ENCODE measurements at regions not wholly inside any gene's neighbourhood (a gene's known extent, or its start where the extent isn't known, plus 50 kb on each side); places are given as distances from the start of the nearest gene placed in this dataset.

DNA sequence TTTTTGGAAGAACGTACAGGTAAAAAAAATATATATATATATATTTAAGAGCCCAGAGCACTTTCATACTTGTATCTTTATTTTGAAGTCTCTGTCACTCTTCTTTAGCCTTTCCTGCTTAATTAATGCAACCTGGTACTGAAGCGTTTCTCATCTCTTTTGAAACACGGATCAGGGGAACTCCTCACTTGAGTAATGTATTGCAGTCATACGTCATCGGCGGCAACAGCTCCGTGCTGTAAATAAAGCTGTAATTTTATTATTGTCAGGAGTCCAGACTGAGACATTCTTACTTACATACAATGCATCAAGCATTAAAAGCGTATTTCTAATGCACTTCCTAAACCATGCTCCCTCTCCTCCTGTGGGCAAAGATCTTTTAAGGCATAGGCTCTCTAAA is 514.7 kb downstream of the SOX11 start:
- DNase-seq (ENCODE audit: low read depth): no peak

DNA sequence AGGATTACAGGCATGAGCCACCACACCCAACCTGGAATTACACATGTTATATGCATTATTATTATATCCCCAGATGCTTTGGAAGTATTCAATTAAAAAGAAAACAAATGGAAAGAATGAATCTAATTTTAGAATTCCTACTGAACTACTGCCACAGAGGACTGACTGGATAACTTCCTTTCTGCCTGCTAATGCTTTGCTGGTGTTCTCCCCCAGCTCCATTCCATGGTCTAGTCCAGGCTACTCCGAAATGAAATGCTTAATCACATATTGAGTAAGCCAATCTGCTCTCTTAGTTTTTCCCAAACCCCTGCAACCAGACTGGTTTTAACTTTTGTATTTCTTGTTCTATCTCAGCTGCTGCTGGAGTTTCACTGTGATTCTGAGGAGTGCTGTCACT is 519.1 kb downstream of the SOX11 start:
- no peak for DNase-seq (ENCODE audit: low read depth)

DNA sequence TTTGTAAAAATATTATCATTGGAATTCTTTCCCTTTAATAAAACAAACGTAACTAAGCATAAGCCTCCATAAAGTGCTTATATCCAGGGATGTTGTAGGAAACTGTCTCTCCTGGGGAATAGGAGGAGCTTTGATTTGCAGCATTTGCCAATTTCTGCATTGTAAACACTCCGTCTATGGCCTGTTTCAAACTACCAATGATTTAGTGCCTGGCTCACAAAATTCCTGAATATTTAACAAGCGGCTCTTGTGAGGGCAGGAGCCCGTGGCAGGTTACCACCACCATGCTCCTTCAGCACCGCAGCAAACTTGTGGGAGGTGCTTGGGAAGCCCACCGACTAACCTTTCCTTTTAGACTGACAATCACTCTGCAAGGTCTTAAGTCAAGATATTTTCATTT is 520.3 kb downstream of the SOX11 start:
- no peak for DNase-seq (ENCODE audit: low read depth)

DNA sequence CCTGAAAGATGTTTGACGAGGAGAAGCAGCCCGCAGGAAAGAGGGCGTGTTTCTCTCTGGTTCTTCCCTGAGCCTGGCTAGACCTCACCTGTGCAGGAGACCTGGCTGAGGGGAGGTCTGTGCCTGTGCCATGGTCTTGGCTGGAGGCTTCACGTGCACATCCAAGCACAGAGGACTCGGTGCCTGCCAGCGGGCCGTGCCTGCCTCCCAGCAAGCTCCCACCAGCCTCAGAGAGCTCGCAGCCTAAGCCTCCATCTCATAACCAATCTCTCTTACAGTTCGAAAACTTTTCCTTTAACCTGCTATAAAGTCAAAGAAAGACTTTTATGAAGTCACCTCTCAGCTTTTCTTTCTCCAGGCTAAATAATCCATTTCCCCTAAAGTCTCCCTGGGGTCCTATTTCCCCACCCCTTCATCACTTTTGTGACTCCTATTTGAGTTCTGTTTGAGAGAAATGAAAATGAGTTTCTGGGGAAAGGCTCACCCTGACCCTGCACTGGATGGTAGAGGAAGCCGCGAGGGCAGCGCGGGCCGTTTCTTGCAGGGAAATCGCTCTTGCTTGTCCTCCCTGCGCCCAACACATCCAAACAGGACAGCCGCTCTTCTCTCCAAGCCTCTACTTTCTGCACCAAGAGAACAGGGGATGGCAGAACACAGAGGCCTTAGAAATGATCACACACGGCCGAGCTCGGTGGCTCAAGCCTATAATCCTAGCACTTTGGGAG is 521.0 kb downstream of the SOX11 start:
- DNase-seq (ENCODE audit: low read depth): no peak

DNA sequence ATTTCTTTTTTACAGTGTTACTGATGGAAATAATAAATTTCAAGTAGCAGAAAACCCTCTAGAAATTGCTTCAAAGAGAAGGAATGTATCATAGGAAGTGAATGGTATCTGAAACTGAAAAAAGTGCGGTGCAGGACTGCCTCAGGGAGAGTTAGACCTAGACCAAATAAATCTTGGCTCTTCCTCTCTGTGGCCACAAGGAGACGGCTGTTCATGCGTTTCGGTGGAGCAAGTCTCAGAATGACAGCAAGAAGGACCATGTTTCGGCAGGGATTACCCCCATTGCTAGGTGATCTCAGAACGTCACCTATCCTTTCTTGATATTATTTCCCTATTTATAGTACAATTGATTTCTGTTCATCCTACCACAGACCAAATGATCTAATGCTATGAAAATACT is 522.3 kb downstream of the SOX11 start:
- no peak for DNase-seq (ENCODE audit: low read depth)

DNA sequence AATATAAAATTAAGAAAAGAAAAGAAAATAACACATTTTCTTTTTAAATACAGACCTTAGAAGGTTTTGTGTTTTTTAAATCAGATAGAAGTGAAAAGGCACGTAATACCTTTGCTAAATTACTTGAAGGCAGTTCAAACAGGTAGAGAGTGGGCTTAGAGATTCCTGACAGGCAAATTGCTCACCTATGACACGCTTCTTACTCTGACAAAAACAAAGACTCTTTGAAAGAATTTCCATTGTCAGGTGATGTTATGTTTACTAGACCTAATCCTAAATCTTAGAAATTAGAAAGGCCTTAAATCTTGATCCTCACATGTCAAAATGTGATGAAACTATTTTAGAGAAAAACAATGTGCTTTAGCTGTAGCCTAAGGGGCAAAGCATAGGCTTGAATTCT is 522.9 kb downstream of the SOX11 start:
- no peak for DNase-seq (ENCODE audit: low read depth)

DNA sequence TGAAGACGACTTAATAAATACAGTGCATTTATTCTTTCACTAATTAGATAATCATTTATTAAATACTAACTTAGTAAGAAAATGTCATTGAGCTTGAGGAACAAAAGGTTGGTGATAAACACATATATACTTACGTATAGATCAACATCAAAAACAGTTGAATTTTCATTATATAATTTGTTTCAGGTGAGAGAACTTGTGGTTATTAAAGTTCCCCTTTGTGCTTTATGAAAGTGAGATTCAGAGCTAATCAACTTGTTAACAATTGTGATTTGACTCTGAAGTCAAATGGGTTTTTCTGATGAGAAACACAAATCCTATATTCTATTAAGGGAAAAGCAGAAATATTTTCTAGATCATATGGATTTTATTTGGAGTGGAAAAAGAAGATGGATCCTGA is 524.0 kb downstream of the SOX11 start:
- DNase-seq (ENCODE audit: low read depth): no peak

DNA sequence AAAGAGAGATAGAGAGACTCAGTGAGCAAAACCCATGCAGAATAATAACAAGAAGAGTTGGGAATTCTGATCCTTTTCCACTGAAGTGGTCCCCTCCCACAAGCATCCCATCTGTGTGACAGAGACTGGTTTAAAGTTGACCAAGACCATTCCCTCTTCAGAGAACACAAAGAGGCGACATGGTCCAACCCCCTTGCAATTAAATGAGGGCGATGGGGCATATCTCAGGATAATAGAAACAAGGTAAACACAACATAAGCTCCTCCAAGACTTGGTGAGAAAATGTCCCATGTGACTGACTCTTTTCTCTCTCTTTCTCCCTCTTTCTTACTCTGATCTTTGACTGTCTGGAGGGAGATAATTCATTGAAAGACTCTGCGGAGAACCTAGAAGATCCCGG is 526.7 kb downstream of the SOX11 start:
- DNase-seq (ENCODE audit: low read depth): no peak

DNA sequence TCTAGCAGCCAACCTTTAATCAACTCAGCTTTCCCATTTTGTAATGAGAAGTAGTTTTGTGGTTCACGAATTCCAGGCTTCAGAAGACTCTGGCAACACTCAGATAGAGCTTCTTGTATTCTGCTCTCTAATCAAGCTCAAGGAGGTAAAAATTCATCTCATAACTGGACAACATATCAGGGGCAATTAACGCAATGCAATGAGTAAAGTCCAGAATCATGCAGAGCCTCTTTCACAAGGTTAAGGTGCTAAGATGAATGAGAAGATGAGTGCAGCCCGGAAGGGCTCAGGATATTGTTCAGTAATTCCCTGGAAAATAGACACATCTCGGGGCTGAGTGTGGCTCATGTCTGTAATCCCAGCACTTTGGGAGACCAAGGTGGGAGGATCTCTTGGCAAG is 527.7 kb downstream of the SOX11 start:
- no peak for DNase-seq (ENCODE audit: low read depth)

DNA sequence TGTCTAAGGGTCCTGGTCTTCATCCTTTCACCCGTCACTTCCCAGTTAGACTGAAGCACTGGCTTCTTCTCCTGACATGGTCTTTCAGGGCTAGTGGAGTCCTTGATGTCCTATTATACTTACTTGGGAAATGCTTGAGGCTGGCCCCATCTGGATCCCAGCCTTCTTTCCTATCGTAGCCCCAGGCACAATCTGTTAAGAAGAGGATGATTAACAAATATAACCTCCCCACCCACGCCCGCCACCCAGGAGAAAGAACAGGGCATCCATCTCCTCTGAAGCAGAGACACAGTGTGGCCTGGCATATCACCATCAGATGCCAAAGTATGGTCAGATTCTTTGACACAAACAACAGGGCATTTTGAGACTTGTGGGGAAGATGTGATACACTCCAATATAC is 530.1 kb downstream of the SOX11 start:
- DNase-seq (ENCODE audit: low read depth): no peak

DNA sequence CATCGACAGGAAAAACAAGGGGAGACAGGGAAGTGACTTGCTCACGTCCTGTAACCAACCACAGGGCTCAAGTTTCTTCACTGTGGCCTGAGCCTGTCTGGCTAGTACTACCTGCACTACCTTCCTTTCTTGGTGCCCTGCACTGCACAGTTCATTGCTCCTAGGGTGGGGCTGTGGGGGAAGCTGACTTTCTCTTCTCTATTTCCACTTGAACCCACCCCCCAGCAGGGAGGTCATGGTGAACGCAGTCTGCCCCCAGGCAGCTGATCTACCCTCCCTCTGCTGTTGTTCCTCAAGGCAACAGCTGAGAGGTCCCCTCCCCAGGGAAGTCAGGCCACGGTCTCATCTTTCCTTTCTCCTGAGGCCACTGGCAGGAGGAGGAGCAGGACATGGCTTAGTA is 532.1 kb downstream of the SOX11 start:
- DNase-seq (ENCODE audit: low read depth): no peak

DNA sequence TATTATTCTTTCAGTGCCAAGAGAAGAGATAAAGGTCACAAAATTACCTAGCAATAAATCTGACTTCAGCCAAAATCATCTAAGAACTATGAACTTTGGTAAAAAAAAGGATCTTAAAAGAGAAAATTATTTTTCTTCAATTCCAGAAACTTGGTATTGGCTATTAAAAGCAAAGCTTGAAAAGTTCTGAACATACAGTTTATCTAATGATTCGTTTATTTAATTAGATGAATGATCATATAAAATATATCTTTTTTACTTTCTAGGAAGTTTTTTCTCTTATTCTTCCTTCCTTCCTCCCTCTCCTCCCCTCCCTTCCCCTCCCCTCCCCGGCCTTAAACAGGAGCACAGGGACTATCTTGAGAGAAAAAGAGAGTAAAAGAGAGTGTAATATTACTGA is 536.1 kb downstream of the SOX11 start:
- DNase-seq (ENCODE audit: low read depth): no peak

DNA sequence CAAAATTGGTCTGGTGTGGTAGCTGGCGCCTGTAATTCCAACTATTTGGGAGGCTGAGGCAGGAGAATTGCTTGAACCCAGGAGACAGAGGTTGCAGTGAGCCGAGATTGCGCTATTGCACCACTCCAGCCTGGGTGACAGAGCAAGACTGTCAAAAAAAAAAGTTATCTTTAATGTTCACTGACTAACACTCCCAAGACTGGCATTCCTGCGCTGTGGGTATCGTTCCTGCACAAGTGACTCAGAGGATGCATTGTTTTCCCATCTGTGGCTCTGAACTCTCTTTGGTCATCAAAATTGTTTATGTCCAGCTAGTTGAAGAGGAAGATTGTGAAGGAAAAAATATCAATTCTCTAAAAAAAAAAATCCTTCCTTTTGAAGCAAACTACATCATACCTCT is 539.0 kb downstream of the SOX11 start:
- no peak for DNase-seq (ENCODE audit: low read depth)

DNA sequence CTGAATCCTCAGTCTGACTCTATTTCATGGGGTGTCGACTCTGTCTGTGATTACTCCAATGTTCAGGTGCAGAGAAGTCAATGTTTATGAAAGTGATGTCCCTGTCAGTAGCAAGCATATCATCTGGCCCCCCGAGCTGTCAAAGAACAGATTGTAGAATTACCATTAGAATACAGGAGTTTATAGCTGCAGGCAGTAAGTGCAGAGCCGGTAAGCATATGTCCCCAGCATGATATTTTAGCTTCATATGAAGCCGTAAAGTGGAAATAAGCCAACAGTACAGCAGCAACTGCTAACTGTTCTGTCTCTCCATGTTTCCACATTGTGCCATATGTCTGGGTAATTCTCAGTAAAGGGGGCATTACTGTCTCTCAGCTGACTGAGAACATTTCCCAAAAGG is 541.8 kb downstream of the SOX11 start:
- DNase-seq (ENCODE audit: low read depth): no peak

DNA sequence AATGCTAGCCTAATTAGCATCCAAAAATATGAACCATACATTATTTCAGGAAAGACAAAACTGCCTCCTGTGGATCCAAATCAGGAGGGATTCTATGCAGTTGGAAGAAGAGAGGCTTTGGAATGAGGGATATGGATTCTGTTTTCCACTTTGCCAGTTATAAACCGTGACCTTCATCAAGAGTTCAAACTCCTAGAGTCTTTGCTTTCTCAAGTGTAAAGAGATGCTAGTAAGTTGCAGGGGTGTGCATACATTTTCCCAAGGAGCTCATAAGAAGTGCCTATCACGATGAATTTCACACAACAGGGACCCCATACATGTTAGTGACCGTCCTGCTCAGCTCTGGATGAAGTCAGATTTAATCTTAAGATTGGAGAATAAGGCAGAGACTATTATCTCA is 542.5 kb downstream of the SOX11 start:
- DNase-seq (ENCODE audit: low read depth): no peak

DNA sequence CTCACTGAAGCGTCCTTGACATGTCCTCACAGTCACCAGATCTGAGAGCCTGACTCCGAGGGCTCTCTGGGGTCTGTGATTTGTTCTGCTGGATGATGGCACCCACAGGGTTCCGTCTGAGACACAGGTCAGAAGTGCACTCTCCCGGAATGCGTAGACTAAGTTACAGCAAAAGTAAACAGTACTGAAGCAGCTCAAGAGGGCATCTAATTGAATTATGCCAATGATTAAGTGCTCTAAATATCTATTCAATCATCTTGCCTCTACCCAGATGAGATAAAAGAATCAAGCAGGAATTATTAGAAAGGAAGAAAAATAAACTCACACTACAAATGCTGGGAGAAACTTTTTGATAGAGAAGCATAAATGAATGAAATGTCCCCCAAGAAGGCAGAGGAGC is 544.1 kb downstream of the SOX11 start:
- DNase-seq (ENCODE audit: low read depth): no peak

DNA sequence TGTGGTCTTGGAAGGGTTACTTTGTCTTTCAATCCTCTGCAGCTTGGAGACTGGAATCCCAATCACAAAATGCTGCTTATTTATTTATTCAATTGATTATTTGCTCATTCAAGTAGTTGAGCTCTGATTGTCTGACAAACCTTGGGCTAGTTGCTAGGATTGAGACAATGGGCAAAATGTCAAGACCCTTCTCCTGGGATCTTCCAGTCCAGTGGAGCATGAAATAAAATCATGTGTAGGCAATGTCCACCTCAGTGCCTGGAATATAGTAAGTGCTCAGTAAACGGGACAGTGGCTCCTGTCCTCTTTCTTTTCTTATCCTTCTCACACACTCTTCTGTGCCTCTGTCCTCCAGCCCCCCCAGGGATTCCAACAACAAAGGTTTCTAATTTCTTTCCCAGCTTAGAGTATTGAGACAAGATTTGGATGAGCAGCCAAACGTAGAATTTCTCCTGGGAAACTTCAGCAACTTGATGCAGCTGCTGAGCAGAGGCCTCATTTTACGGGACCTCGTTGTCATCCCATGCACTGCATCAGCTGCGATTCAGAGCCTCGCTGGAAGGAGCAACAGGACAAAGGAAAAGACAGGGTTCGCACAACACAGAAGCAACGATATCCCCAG is 545.0 kb downstream of the SOX11 start:
- DNase-seq (ENCODE audit: low read depth): no peak

DNA sequence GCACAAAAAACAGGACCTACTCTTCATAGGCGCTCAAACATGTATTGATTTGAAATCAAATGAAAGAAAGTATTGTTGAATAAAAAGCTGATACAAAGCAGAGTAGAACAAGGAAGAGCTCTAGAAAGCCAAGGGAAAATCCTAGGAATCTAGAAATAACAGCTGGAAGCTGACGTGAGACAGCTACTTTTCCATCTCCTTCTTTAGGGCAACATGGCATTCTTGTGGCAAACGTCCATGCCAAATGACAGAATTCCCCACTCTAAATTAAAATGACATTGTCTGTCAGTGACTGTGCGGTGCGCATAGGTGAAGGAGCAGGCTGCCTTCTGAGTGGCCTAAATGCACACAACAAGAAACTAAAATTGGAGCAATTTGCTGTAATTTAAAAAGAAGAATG is 557.4 kb downstream of the SOX11 start:
- no peak for DNase-seq (ENCODE audit: low read depth)

DNA sequence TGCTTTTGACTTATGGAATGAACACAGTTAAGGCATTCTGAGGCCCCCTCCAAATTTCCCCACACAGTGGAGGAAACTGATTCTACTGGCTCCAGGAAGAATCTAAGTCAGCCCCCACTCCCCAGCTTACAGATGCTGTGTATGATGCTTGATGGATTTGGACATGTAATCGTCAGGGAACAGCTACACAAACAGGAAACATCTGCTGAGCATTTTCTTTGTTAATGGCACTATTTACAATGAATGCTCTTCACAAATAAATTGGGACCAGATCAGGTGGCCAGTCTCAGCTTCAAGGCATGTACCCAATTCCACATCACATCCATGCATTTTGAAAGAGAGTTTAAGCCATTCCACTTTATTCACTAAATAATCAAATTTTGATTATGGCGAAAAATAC is 562.3 kb downstream of the SOX11 start:
- DNase-seq (ENCODE audit: low read depth): no peak

DNA sequence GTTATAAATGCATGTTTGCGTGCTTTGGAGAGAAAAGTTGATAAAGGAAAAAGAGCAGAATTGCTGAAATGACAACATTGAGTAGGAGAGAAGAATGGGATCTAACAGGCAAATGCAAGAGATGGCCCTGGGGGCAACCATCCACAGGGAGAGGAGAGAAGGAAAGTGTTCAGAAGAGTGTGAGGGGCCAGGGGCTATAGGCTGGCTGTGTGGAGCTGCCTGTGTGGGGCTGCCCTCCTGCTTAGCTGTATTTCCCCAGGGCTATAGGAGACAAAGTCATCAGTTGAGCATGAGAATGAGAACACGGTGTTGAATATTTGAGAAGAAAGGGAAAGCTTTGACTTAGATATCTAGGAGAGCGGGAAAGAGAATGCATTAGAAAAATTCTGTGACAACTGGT is 572.0 kb downstream of the SOX11 start:
- no peak for DNase-seq (ENCODE audit: low read depth)

DNA sequence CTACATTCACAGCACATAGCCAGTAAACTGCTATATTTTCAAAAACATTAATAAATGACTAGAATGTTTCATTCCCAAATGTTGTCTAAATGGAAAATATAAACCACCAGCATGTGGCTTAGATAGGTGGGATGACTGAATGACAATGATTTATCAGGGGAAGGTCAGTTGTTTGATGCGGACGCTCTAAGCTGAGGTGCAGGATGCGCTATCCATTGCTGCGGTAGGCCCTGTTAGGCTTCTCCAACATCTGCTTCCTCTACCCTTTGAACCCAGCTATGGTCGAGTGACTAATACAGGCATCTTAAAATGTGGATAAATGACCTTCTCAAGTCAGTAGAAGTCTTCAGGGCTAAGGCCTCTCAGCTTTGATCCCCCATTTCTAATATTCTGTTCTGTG is 584.2 kb downstream of the CMPK2 start:
- DNase-seq (ENCODE audit: low read depth): no peak

DNA sequence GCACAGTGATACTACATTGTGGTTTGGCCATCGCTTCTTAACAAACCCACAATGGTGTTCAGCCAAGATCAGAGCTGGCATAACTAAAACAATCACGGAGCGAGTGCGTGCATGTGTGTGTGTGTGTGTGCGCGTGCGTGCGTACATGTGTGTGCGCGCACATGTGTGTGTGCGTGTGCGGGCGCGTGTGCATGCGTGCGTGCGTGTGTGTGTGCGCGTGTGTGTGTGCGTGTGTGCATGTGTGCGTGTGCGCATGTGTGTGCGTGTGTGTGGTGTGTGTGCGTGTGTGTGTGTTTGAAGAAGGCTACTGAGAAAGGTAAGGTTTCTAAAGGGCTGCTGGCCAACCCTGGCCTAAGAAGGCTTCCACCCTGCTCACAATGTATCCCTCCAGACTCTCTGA is 582.4 kb downstream of the CMPK2 start:
- DNase-seq (ENCODE audit: low read depth): no peak

DNA sequence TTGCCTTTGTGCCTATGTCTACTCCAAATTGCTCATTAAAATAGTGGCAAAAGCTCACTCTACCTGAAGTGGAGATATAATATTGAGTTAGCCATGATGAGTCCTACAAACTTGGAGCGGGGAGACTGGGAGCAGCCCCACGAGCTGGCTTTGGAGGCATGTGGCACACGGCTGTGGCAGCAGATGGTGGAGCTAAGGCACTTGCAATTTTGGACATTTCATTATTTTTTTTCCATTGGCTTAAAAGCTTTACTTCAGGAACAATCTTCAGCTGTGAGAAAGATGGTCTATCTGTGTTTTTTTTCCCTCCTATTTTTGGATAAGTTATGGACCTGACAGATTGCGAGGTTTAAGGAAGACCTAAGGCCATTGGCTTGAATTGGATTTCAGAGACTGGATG is 578.3 kb downstream of the CMPK2 start:
- no peak for DNase-seq (ENCODE audit: low read depth)

DNA sequence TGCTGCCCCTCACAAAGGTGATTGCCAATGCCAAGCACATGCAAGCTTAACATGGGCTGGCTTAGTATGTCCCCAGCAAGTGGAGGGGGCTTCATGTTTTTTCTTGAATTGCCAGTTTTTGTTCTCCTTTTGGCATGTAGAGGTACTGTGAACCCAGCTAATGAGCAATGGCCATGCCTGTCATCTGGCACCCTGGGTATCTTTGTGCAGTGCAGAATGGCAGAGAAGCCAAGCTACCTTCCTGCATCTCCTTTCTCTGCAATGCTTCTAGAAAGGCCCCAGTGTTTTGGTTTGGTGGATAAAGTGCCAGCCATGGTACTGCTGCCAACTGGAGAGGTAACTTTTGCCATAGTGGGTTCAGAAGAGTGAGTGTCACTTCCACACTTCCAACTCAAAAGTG is 576.9 kb downstream of the CMPK2 start:
- DNase-seq (ENCODE audit: low read depth): no peak
